ENCODE measurements at regions not wholly inside any gene's neighbourhood (a gene's known extent, or its start where the extent isn't known, plus 50 kb on each side); places are given as distances from the start of the nearest gene placed in this dataset.

DNA sequence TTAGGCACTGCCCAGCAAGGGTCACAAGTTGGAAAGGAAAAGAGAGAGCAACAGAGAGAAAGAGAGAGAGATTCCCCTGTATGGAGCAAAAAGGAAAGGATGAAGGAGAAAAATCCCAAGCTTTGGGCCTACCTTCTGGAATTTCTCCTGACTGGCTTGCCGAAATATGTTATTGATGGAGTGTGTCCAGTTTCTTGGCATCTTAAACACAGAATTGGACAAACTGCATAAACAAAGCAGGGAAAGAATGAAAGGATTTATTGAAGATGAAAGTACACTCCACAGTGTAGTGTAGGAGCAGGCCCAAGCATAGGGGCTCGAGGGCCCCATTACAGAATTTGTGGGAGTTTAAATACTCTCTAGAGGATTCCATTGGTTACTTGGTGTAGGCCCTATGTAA, 627.8 kb upstream of the CNTNAP2 start:
- DNase-seq (ENCODE audit: low spot score in 2 of 2) = no peak
- TF ChIP-seq POLR2A (IDR thresholded peaks at IDR 0.05) = no peak
- TF ChIP-seq, protein P1, sequence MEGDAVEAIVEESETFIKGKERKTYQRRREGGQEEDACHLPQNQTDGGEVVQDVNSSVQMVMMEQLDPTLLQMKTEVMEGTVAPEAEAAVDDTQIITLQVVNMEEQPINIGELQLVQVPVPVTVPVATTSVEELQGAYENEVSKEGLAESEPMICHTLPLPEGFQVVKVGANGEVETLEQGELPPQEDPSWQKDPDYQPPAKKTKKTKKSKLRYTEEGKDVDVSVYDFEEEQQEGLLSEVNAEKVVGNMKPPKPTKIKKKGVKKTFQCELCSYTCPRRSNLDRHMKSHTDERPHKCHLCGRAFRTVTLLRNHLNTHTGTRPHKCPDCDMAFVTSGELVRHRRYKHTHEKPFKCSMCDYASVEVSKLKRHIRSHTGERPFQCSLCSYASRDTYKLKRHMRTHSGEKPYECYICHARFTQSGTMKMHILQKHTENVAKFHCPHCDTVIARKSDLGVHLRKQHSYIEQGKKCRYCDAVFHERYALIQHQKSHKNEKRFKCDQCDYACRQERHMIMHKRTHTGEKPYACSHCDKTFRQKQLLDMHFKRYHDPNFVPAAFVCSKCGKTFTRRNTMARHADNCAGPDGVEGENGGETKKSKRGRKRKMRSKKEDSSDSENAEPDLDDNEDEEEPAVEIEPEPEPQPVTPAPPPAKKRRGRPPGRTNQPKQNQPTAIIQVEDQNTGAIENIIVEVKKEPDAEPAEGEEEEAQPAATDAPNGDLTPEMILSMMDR (IDR thresholded peaks at IDR 0.05) = no peak
- H3K4me3 ChIP-seq (ENCODE audit: low read depth, poor library complexity, severe bottlenecking) = no peak overlapping the region
- intact Hi-C loops (cut with DNase I; ENCODE audit: low total_unique reads) = no loop called here
- WGBS, 2 donors = 17 to 30% methylated on average over 2 of the region's 2 CpGs

DNA sequence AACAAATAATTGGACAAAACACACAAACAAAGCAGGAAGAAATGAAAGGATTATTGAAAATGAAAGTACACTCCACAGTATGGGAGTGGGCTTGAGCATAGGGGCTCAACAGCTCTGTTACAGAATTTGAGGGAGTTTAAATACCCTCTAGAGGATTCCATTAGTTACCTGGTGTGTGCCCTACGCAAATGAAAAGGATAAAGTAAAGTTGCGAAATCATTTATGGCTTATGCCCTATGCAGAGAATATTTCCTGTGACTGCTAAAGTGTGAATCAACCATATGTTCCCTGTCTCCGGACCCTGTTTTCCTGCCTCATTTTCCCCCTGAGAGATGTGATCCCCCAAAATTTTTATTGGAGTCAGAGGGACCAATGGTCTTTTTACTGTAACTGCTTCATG, 634.6 kb upstream of the CNTNAP2 start:
- intact Hi-C loops (cut with DNase I; ENCODE audit: low total_unique reads) = no loop called here
- no peak overlapping the region for H3K4me3 ChIP-seq (ENCODE audit: low read depth, poor library complexity, severe bottlenecking)
- no peak for DNase-seq (ENCODE audit: low spot score in 2 of 2)
- TF ChIP-seq, protein P1 (IDR thresholded peaks at IDR 0.05) = no peak
- TF ChIP-seq POLR2A (IDR thresholded peaks at IDR 0.05) = no peak
- WGBS, 2 donors = 83 to 87% methylated on average over 3 of the region's 3 CpGs

DNA sequence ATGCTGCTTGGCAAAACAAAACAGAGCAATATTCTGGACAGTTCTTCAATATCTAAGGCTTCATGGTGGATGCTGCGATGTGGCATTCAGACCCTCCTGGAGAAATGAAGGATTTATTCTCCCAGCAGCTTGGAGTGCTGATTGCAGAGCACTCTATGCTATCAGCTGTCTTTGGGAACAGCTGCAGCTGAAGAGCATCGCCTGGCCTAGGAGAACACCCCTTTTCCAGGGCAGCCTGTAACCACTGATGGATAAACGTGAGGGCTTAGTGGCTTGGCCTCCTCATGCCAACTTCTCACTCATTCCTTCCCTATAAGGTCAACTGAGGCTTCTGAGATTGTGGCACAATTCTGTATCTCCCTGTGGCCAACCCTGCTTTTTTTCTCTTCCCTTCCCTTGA, 638.1 kb upstream of the CNTNAP2 start:
- intact Hi-C loops (cut with DNase I; ENCODE audit: low total_unique reads) = no loop called here
- 67 to 84% methylated on average over 3 of the region's 3 CpGs for WGBS, 2 donors
- TF ChIP-seq, protein P1 (IDR thresholded peaks at IDR 0.05) = no peak

DNA sequence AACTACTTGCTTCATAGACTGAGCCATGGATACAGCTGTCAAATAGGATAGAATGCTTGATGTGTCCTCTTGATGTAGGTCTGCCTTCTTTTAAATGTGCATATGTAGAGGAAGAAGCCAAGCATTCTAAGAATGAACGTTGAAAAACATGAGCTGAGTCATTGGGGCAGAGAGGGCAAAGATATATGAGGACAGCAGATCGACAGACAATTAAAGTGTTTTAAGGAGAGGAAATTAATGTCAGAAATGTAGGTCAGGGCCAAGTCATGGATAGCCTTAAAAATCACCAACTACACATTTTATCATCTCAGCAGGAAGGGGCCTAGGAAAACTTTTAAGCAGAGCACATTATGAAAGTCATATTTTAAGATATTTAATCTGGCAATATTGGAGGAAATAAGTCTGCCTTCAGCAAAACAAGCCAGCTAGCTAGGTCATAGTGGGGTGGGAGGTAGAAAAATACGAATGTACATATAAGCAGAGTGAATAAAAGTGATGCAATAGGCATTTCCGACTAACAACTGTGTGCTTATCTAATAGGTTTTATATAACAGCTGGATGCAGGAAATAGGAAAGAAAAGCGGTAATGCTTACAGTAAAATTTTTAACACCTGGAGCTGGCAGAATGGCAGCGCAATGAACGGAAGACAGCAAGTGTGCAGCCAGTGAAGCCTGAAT, 638.3 kb upstream of the TPK1 start:
- intact Hi-C loops (cut with DNase I; ENCODE audit: low total_unique reads) = no loop called here
- no peak overlapping the region for H3K4me3 ChIP-seq (ENCODE audit: low read depth, poor library complexity, severe bottlenecking)
- DNase-seq (ENCODE audit: low spot score in 2 of 2) = no peak
- WGBS, 2 donors = 44 to 50% methylated on average over 7 of the region's 7 CpGs
- TF ChIP-seq POLR2A (IDR thresholded peaks at IDR 0.05) = no peak
- TF ChIP-seq, protein P1 (IDR thresholded peaks at IDR 0.05) = no peak

More for the DNA sequence above, 638.1 kb upstream of the CNTNAP2 start:
- DNase-seq (ENCODE audit: low spot score in 2 of 2) = no peak
- H3K4me3 ChIP-seq (ENCODE audit: low read depth, poor library complexity, severe bottlenecking) = no peak overlapping the region

DNA sequence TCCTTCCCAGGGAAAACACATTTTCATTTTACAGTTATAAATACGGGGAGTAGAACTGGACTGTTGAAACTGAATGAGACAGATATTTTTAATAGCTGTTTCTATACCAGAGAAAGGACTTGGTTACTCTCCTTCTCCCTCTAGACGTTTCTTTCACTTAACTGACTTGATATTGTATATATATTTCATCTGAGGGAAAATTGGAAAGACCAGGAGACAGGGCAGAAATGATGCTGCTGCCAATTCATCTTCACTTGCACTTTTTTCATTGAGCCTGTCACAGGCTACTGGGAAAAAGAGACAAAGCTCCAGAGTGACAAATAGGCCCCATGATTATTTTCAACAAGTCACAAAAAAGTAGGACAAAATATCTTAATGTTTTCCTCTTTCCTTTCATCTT, 636.0 kb upstream of the TPK1 start:
- 45 to 52% methylated on average over 2 of the region's 2 CpGs for WGBS, 2 donors
- H3K4me3 ChIP-seq (ENCODE audit: low read depth, poor library complexity, severe bottlenecking) = no peak overlapping the region
- intact Hi-C loops (cut with DNase I; ENCODE audit: low total_unique reads) = no loop called here
- no peak for TF ChIP-seq POLR2A (IDR thresholded peaks at IDR 0.05)
- TF ChIP-seq, protein P1 (IDR thresholded peaks at IDR 0.05) = no peak
- no peak for DNase-seq (ENCODE audit: low spot score in 2 of 2)

DNA sequence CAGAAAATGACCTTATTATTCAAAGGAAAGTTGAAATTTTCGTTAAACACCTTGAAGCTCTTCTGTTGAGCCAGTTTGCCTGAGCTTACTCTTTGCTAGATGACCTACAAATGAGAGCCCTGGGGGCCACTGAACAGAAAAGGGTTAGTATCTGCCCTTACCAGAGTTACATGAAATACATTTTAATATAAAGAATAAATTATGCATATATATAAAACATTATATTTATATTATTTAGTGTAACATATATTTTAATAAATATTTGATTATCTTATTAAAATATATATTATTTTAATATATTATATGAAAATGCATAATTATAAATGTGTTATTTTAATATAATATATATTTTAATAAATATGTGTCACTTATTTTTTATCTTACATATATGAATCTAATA, 628.4 kb upstream of the TPK1 start:
- no peak overlapping the region for H3K4me3 ChIP-seq (ENCODE audit: low read depth, poor library complexity, severe bottlenecking)
- WGBS, 2 donors = 83 to 85% methylated on average over 1 of the region's 1 CpG
- no peak for DNase-seq (ENCODE audit: low spot score in 2 of 2)
- intact Hi-C loops (cut with DNase I; ENCODE audit: low total_unique reads) = no loop called here
- TF ChIP-seq, protein P1 (IDR thresholded peaks at IDR 0.05) = no peak
- TF ChIP-seq POLR2A (IDR thresholded peaks at IDR 0.05) = no peak
